Psoas muscle (tissue), 7 donors: ENCODE measurements at regions not wholly inside any gene's neighbourhood (a gene's known extent, or its start where the extent isn't known, plus 50 kb on each side); places are given as distances from the start of the nearest gene placed in this dataset.

Experiments used
- ATAC-seq, 4 donors: fragments of 200-7000 bp; cut with Tn5 transposase; one replicate each; pipeline ENCODE4 v1.9.1; 2020; ENCODE audit warnings: moderate library complexity in 3 of 4, mild to moderate bottlenecking in 2 of 4
- DNase-seq, 2 donors: peaks; one replicate each; pipeline ENCODE4 v3.0.0-alpha.2; 2020
- H3K27ac ChIP-seq: fragments of 200-600 bp; one replicate; pipeline ENCODE4 v1.8.0; 2022
- H3K27me3 ChIP-seq, 3 donors: fragments of 200-600 bp in 1 of 3; one replicate each; pipeline versions ENCODE4 v1.6.1 to v1.8.0; 2013 to 2022; ENCODE audit warnings: low read length in 2 of 3, mild to moderate bottlenecking in 2 of 3, moderate library complexity in 1 of 3; ENCODE audit not compliant: insufficient read depth in 3 of 3
- H3K36me3 ChIP-seq, 2 donors: fragments of 200-600 bp in 1 of 2; one replicate each; pipeline versions ENCODE4 v1.6.1 to v1.8.0; 2013 to 2022; ENCODE audit warnings: low read depth in 1 of 2, mild to moderate bottlenecking in 1 of 2, moderate library complexity in 1 of 2; ENCODE audit not compliant: insufficient read depth in 1 of 2
- H3K4me1 ChIP-seq: fragments of 200-600 bp; one replicate; pipeline ENCODE4 v1.8.0; 2022
- H3K4me3 ChIP-seq: fragments of 200-600 bp; one replicate; pipeline ENCODE4 v1.8.0; 2022; ENCODE audit warnings: mild to moderate bottlenecking
- H3K9me3 ChIP-seq: fragments of 200-600 bp; one replicate; pipeline ENCODE4 v1.8.0; 2022
- CTCF ChIP-seq: fragments of 200-600 bp; IDR thresholded peaks from one replicate; pipeline ENCODE4 v1.8.0; 2022; ENCODE audit warnings: antibody characterized with exemption
- WGBS, 3 donors: extraction: QIAGEN DNeasy Blood & Tissue Kit; methylation state at CpG; one replicate each; pipeline versions ENCODE4 v1.1.6 to v1.1.7; 2013; 5-methylcytosine and 5-hydroxymethylcytosine counted together
- intact Hi-C, 2 donors: fragments of 100-400 bp; cut with DNase I; formaldehyde crosslinking; loops; one replicate each; pipeline versions ENCODE4 v1.11.0 to v1.14.2; 2022
- donor health status: healthy with polysubstance abuse.
- donor health status: DM: no; HTN: no; CAD: no; lungs with moderate emphysema.
- donor health status: Bipolar disorder and iron deficiency.
- donor health status: healthy.
- donor health status: DM: yes; HTN: yes; CAD: no.
- donor health status: DM: no; HTN: no; CAD: no.
- donor health status: DM: yes; HTN: yes; CAD: no.

- H3K27ac ChIP-seq, result no peak overlapping the region
- H3K27me3 ChIP-seq, result no peaks in the 10 kb centered on the region
- no peak for DNase-seq
- intact Hi-C loops, result no loop called here
- H3K9me3 ChIP-seq, result no peaks in the 10 kb centered on the region
- no peaks in the 10 kb centered on the region for H3K4me1 ChIP-seq
- no peak for ATAC-seq
- TF ChIP-seq CTCF, result no peak
- no peak overlapping the region for H3K4me3 ChIP-seq
- H3K36me3 ChIP-seq, result no peaks in the 10 kb centered on the region
- 81 to 90% (median 85%) methylated on average over 3 of the region's 3 CpGs for WGBS, 3 donors
Observed at GRCh38 chr1:187454010-187454409, 625.3 kb downstream of the PLA2G4A start.

GRCh38 chr1:187456446-187456845 is 627.7 kb downstream of the PLA2G4A start:
- DNase-seq (no peak), ATAC-seq (no peak)
- Histone ChIP-seq H3K4me3 (no peak overlapping the region), H3K36me3 (no peaks in the 10 kb centered on the region), H3K9me3 (no peaks in the 10 kb centered on the region), H3K27me3 (no peaks in the 10 kb centered on the region), H3K27ac (no peak overlapping the region), H3K4me1 (no peaks in the 10 kb centered on the region)
- no peak for TF ChIP-seq CTCF
- intact Hi-C loops, result no loop called here
- 68 to 74% (median 70%) methylated on average over 5 of the region's 5 CpGs for WGBS, 3 donors

GRCh38 chr1:187460093-187460492 is 631.3 kb downstream of the PLA2G4A start:
- H3K9me3 ChIP-seq, result peaks cover 6% of the 10 kb centered on the region
- 79 to 83% (median 82%) methylated on average over 3 of the region's 3 CpGs for WGBS, 3 donors
- no peak for DNase-seq
- no peaks in the 10 kb centered on the region for H3K4me1 ChIP-seq
- intact Hi-C loops, result no loop called here
- no peak overlapping the region for H3K4me3 ChIP-seq
- no peak for ATAC-seq
- no peak for TF ChIP-seq CTCF
- no peak overlapping the region for H3K27ac ChIP-seq
- H3K27me3 ChIP-seq, result no peaks in the 10 kb centered on the region
- no peaks in the 10 kb centered on the region for H3K36me3 ChIP-seq

- DNase-seq (no peak), ATAC-seq (no peak)
- intact Hi-C loops, result no loop called here
- 78 to 87% (median 85%) methylated on average over 1 of the region's 1 CpG for whole genome bisulfite sequencing, 3 donors
- H3K27ac ChIP-seq, result no peak overlapping the region
- H3K9me3 ChIP-seq, result peaks cover 6% of the 10 kb centered on the region
- H3K4me1 ChIP-seq, result no peaks in the 10 kb centered on the region
- H3K27me3 ChIP-seq, result no peaks in the 10 kb centered on the region
- no peaks in the 10 kb centered on the region for H3K36me3 ChIP-seq
- TF ChIP-seq CTCF, result no peak
- H3K4me3 ChIP-seq, result no peak overlapping the region
Observed at GRCh38 chr1:187464320-187464719, 635.6 kb downstream of the PLA2G4A start.

GRCh38 chr1:187465441-187465840 is 636.7 kb downstream of the PLA2G4A start:
- Histone ChIP-seq H3K4me3 (no peak overlapping the region), H3K4me1 (no peaks in the 10 kb centered on the region), H3K9me3 (peaks cover 6% of the 10 kb centered on the region), H3K36me3 (no peaks in the 10 kb centered on the region), H3K27ac (no peak overlapping the region), H3K27me3 (no peaks in the 10 kb centered on the region)
- DNase-seq, result no peak
- no peak for TF ChIP-seq CTCF
- ATAC-seq, result peak in 2 of 4 donors; percentile 26 to 41
- intact Hi-C loops, result no loop called here
- WGBS, 3 donors, result 53 to 64% (median 58%) methylated on average over 2 of the region's 2 CpGs
